NCI-H2107 (cell line): ENCODE measurements at regions not wholly inside any gene's neighbourhood (a gene's known extent, or its start where the extent isn't known, plus 50 kb on each side); places are given as distances from the start of the nearest gene placed in this dataset.
"Not testable (repeated sequence)": the region's sequence is repeated elsewhere in the genome, so short reads cannot be mapped to it uniquely, and the experiment has no call there.

ENCODE experiments used
- DNase-seq: peaks from one replicate; lab custom pipeline; 2025; lab: John Stamatoyannopoulos, UW

GRCh38 chr10:108003061-108003460 lies 838.6 kb upstream of the SORCS1 start:
- DNase-seq: no peak

DNA sequence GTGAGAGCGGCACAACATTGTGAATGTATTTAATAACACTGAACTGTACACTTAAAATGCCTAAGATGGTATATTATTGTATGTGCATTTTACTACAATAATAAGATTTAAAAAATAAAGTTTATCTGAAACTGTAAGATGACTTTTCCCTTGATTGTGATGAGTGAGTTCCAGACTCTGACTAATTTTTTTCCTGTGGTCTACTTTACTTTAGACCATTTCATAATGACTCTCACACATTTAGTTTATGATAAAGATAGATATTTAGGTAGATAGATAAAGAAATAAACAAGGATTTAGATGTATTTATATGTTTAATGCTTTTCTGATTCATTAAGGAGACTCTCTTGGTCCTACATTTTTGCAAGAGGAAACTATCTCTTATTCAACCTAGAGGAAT lies 835.9 kb upstream of the SORCS1 start:
- DNase-seq: no peak

GRCh38 chr10:107994621-107995270 lies 830.2 kb upstream of the SORCS1 start:
- DNase-seq: no peak

DNA sequence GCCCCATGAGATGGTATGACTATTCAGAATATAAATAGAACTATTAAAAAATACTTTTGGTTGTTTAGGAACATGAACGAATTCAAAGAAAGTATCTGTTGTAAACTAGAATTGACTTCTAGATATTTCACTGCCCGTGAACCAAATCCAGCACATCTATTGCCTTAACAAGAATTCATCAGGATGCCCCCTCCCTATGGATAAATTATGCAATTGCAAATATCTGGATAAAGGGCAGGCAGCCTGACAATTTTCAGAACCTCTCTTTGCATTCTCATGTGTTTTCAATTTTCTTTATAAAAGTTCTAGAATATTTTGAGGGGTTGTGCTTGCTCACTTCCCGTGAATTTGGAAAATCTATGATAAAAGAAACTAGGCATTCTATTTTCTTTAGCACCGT lies 822.1 kb upstream of the SORCS1 start:
- no peak for DNase-seq

GRCh38 chr10:107984581-107984980 lies 820.1 kb upstream of the SORCS1 start:
- DNase-seq: no peak

DNA sequence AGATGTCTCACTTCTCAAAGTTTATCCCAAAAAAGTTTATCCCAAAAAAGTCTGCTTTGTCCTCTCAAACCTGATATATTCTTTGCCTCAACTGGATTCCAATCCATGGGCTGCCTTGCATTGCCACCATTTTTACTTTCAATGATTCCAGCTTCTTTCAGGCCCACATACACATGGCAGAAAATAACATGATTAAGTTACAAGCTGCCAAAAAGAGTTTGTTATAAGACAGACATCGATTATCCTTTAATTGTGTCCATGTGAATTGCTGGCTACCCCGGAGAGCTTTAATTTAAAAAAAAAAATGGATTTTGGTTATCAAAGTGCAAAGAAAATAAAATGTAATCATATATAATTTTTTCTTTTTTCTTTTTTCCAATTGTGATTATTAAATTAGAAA lies 819.6 kb upstream of the SORCS1 start:
- no peak for DNase-seq

- no peak for DNase-seq
Measured at GRCh38 chr10:107978455-107978854, 813.9 kb upstream of the SORCS1 start.

DNA sequence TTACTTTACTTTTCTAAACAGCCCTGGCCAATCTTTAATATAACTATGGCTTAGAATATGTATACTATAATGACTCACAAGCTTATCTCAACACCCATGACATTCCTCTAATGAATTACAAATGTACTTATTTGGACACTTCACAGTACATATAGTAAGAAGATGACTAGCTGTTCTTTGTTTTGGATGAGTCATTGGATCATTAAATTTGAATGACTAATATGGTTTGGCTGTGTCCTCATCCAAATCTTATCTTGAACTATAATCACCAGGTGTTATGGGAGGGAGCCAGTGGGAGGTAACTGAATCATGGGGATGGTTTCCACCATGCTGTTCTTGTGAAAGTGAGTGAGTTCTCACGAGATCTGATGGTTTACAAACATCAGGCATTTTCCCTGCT lies 807.5 kb upstream of the SORCS1 start:
- no peak for DNase-seq

GRCh38 chr10:107971411-107971810 lies 806.9 kb upstream of the SORCS1 start:
- DNase-seq: no peak

- no peak for DNase-seq
Measured at GRCh38 chr10:107970512-107970911, 806.0 kb upstream of the SORCS1 start.

DNA sequence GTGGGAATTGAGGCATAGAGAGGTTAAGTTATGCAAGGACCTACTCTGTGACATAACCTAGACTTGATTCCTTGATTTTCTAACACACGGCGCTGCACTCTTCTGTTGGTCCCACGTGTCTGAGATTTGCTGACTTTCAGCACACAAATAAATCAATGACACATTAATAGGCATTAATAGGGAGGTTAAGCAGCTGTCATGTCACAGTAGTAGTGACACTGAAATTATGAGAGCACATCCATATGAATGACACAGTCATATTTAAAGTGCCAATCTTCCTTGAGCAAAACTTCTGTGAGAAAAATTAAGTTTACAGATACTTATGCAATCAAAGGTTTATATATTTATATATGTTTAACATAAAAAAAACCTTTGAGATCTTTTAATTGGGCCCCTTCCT lies 805.4 kb upstream of the SORCS1 start:
- DNase-seq: no peak

- no peak for DNase-seq
Measured at GRCh38 chr10:107966826-107967225, 802.3 kb upstream of the SORCS1 start.

GRCh38 chr10:107952649-107953556 lies 788.4 kb upstream of the SORCS1 start:
- no peak for DNase-seq

GRCh38 chr10:107950411-107951062 lies 786.0 kb upstream of the SORCS1 start:
- not testable (repeated sequence) for DNase-seq

DNA sequence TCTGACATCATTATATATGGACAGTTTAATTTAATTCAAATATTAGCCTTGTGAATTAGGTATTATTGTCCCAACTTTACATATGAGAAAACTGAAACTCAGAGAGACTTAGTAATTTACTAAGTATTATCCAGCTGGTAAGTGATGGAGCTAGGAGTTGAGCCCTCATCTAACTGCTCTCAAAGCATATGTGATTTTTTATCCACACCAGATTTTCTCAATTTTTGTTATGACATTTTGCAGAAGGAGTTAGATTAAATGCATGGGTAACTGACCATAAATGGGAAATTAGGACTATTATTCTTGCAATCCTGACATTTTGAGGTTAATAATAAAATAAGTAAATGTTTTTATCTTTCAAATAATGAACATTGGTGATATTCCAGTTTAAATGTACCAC lies 778.3 kb upstream of the SORCS1 start:
- no peak for DNase-seq

DNA sequence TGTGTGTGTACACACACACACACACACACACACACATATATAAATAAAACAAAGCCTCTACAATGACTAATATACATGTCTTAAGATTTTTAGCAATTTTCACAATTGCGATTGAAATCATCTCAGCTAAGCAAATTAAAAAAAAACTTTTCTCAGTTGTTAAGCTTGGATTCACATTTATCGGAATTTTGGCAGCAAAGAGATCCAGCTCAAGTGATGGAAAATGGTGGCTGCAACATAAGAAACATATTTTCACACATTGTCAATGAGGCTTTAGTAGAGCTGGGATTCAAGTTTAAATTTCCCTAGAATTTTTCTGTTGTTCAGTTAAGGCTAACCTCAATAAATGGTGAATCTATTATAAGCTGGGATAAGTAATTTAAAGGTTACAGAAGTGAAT lies 768.6 kb upstream of the SORCS1 start:
- DNase-seq: no peak

GRCh38 chr10:107931808-107932207 lies 767.3 kb upstream of the SORCS1 start:
- DNase-seq: no peak

- DNase-seq: no peak
Measured at GRCh38 chr10:107930037-107930436, 765.5 kb upstream of the SORCS1 start.

DNA sequence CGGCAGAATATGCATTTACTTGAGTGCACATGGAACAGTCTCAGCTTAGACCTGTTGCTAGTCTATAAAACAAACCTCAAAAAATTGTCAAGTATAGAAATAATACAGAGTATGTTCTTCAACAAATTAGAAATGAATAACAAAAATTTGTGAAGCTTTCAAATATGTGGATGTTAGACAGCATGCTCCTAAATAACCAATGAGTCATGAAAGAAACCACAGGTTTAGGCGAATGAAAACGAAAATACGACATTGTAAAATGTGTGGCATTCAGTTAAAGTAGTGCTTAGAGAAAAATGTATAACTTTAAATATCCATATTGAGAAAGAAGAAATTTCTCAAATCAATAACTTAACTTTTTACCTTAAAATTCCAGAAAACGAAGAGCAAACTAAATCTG lies 760.0 kb upstream of the SORCS1 start:
- no peak for DNase-seq

GRCh38 chr10:107919626-107920235 lies 755.2 kb upstream of the SORCS1 start:
- DNase-seq: no peak

GRCh38 chr10:107918171-107918570 lies 753.7 kb upstream of the SORCS1 start:
- no peak for DNase-seq

DNA sequence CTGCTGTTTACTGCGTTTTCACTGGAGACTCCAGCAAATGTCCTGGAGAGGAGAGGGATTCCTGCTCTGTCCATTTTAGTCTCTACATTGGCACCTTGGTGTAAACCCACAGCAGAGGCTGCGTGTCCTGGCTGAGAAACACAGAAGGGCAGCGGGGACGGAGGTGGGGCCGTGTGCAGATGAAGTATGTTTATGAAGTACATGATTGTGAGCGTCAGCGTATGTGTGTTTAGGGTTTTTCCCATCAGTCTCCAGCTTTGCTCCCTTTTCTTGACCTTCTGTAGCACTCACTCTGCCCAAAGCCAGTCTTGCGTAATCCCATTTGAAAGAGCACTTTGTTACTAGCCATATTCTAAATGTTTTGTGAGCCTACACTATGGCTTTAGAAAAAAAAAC lies 750.7 kb upstream of the SORCS1 start:
- no peak for DNase-seq
